ENCODE measurements at regions not wholly inside any gene's neighbourhood (a gene's known extent, or its start where the extent isn't known, plus 50 kb on each side); places are given as distances from the start of the nearest gene placed in this dataset.

DNA sequence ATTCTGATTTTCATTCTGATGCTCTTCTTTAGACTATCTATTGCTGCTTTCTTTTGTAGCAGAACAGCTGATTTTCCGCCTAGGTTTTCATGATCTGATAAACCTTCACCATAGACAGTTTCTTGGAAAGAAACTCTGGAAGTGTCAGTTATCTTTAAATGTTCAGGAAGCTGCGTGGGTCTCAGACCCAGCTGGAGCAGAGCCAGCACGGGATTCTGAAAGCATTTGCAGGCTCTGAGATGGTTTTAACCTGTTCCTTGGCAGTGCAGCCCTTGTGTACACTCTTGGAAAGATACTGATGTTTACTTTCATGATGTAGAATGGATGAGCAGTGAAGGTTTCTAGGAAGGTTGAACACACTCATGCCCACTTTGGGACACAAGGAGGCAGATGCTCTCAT lies 178.0 kb upstream of the DMRT1 start:
- TF ChIP-seq, protein P1, sequence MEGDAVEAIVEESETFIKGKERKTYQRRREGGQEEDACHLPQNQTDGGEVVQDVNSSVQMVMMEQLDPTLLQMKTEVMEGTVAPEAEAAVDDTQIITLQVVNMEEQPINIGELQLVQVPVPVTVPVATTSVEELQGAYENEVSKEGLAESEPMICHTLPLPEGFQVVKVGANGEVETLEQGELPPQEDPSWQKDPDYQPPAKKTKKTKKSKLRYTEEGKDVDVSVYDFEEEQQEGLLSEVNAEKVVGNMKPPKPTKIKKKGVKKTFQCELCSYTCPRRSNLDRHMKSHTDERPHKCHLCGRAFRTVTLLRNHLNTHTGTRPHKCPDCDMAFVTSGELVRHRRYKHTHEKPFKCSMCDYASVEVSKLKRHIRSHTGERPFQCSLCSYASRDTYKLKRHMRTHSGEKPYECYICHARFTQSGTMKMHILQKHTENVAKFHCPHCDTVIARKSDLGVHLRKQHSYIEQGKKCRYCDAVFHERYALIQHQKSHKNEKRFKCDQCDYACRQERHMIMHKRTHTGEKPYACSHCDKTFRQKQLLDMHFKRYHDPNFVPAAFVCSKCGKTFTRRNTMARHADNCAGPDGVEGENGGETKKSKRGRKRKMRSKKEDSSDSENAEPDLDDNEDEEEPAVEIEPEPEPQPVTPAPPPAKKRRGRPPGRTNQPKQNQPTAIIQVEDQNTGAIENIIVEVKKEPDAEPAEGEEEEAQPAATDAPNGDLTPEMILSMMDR (IDR thresholded peaks at IDR 0.05), result no peak
- TF ChIP-seq POLR2A (IDR thresholded peaks at IDR 0.05) (no peak), POLR2AphosphoS5 (IDR thresholded peaks at IDR 0.05) (no peak)

All from prostate gland (tissue), 2 donors.